ENCODE measurements at regions not wholly inside any gene's neighbourhood (a gene's known extent, or its start where the extent isn't known, plus 50 kb on each side); places are given as distances from the start of the nearest gene placed in this dataset.

- DNase-seq, result no peak
Observed at GRCh38 chr15:77819048-77819850, 186.5 kb upstream of the LINGO1 start.

DNA sequence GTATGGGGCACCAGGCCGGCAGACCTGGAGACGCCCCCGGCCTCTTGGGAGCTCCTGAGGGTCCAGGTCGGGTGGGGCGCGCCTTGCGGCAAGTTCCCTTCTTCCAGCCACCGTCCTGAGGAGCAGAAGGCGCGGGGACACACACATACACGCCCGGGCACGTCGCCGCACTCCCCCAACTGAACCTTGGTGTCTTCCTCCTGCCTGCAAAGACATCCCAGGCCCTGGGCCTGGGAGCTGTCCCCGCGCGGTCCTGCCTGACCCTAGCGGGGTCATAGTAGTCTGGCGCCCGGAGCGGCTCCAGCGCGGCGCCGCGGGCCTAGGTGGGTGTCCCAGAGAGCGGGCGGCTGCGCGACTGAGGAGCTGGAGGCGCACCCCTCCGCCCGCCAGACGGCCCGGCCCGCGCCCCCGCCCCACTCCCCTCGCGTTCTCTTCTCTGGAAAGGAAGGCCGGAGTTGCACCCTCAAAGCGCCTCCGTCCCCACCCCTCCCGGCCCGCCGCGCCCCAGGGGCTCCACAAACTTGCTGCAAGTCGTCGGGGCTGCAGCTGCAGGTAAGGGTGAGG lies 185.9 kb upstream of the LINGO1 start:
- no peak for DNase-seq

DNA sequence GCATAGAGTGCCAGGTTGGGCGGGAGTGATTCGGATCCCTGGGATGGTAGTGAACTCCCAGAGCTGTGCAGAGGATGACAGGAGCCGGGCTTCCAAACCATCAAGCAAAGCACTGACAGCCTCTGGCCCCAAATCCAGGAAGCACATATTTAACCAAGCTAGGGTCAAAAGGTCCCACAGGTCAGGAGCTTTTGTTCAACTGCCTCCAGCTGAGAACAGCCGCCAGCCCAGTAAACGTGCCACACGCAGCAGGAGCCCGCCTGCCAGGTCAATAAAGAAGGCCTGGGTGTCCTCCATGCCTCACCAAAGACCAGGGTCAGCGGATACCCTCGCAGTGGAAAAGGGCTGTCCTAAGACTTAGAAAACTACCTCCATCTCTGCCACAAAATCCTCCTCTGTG lies 184.7 kb upstream of the LINGO1 start:
- DNase-seq, result no peak

- no peak for DNase-seq
Observed at GRCh38 chr15:77816983-77817382, 184.3 kb upstream of the LINGO1 start.

GRCh38 chr15:77815015-77815414 lies 182.3 kb upstream of the LINGO1 start:
- DNase-seq, result no peak

DNA sequence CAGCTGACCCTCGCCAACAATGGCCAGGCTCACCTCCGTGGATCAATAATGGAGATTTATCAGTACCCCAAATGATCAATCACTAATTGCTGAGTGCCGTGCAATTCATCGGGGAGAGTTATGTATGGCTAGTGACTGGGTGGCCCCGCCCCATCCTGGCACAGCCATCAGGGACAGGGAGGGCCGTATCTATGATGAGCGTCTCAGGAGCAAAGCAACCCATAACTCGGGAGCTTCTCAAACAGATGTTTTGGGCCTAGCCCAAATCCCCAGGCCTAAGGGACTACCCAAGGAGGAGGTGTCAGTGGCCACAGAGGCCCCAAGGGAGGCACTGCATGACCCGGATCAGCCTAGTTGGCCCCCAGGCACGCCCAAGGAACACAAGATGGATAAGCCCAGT lies 180.0 kb upstream of the LINGO1 start:
- DNase-seq, result no peak

DNA sequence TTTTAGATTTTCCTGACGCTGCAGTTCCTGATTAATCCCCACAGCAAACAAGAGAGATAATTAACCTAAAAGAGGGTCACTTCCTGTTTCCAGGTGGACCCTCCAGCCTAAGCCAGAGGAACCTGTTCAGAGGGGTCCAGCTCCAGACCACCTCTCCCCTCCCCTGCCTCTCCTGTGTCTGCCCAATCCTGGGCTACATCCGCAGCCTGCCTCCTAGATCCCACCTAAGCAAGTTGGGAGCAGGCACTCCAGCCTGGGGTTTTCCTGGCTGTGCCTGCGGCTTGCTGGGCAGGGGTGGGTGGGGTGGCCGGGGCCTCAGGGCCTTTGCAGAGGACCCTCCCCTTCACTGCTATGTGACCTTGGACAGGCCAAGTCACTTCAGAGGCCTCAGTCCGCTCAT lies 178.6 kb upstream of the LINGO1 start:
- no peak for DNase-seq

DNA sequence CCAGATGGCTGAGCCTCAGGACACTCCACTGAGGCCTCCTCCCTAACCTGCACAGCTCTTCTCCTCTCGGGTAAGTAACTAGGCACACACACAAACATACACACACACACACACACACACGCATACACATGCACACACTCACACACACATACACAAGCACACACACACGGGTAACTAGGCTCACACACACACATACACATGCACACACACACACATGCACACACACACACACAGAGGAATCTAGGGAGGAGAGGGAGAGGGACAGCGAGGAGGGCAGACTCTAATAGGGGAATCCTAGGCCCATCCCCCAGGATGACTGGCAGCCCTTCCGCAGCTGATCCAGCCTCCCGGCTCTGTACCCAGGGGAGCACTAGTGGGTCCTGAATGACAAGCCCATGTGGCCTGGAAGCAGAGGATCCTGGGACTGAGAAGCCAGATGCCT lies 177.4 kb upstream of the LINGO1 start:
- DNase-seq, result no peak

- no peak for DNase-seq
Observed at GRCh38 chr15:77808581-77809177, 176.0 kb upstream of the LINGO1 start.

GRCh38 chr15:77808075-77808474 lies 175.4 kb upstream of the LINGO1 start:
- DNase-seq, result no peak

DNA sequence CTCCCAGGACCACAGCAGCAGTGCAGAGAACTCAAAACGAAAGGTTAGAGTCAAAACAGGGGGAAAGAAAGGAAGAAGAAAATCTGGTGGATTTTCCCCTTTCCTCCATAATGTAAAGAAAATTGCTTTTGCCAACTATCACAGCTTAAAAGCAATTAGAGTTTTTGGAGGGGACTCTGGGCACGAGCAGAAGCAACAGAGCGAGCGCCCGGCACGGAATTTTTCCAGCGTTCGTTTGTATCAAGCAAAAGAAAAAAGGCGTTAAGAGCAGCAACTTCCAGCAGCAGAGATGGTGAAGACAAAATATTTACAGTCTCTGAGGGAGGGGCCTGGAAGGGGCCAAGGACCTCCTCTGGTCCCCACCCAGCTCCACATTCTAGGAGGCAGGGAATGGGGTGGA lies 174.9 kb upstream of the LINGO1 start:
- no peak for DNase-seq

DNA sequence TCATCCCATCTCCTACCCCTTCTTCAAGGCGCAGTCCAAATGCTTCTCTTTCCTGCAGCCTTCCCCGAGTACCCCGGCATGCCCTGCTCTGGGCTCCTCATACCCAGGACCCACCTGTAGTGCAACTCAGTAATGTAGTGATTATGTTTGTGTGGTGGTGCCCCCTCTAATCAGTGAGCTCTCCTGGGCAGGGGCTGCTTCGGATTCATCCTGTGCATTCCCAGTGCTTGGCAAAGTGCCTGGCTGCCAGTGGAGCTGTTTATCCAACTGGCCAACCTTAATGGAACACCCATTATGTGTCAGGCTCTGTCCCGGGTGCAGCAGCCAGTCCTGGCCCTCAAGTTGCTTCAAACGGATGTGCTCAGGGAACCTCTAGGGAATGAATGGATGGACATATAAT lies 174.4 kb upstream of the LINGO1 start:
- no peak for DNase-seq

GRCh38 chr15:77804210-77804609 lies 171.5 kb upstream of the LINGO1 start:
- DNase-seq, result no peak

DNA sequence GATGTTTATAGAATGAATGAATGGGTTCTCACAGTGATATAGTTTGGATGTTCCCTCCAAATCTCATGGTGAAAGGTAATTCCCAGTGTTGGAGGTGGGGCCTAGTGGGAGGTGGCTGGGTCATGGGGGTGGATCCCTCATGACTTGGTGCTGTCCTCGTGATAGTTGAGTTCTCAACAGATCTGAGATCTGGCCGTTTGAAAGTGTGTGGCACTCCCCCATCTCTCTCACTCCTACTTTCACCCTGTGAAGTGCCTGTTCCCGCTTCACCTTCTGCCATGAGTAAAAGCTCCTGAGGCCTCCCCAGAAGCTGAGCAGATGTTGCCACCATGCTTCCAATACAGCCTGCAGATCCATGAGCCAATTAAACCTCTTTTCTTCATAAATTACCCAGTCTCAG lies 170.8 kb upstream of the LINGO1 start:
- DNase-seq, result no peak

- no peak for DNase-seq
Observed at GRCh38 chr15:77800305-77800704, 167.6 kb upstream of the LINGO1 start.

- no peak for DNase-seq
Observed at GRCh38 chr15:77798847-77799246, 166.1 kb upstream of the LINGO1 start.

GRCh38 chr15:77798151-77798835 lies 165.6 kb upstream of the LINGO1 start:
- DNase-seq, result no peak

- no peak for DNase-seq
Observed at GRCh38 chr15:77797270-77797669, 164.6 kb upstream of the LINGO1 start.

- DNase-seq, result no peak
Observed at GRCh38 chr15:77796046-77796729, 163.5 kb upstream of the LINGO1 start.

GRCh38 chr15:77795446-77795845 lies 162.7 kb upstream of the LINGO1 start:
- no peak for DNase-seq

DNA sequence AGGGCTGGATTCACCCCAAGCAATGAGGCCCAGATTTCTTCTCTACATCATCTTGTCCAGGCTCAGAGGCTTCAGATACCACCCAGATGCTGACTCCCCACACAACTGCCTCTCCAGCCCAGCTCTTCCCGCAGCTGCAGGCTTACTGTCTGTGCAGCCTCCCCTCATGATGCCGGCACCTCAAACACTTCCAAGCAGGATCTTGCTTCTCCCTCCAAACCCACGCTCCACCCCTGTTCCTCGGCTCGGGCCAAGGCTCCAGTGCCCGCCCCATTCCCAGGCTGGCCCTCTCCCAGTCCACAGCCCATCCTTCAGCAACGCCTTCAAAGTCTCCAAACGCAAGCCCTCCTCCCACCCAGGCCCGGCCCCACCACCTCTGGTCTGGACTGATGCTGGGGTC lies 159.2 kb upstream of the LINGO1 start:
- no peak for DNase-seq

DNA sequence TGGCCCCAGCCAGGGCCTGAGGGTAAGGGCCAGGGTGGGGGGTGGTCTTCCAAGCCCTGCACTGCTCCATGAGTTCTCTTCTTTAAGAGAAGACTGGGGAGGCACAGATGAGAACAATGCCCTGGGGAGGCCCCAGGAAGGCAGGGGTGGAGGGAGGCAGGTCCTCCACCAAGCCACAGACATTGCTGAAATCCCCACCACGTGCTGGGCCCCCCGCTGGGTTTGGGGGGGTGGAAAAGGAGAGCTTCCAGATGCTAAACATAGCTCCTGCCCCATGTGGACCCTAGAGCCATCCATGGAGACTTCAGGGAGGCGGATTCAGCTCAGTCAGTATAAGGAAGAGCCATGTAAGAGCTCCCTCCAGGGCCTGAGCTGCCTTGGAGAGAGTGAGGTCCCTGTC lies 157.8 kb upstream of the LINGO1 start:
- DNase-seq, result no peak

DNA sequence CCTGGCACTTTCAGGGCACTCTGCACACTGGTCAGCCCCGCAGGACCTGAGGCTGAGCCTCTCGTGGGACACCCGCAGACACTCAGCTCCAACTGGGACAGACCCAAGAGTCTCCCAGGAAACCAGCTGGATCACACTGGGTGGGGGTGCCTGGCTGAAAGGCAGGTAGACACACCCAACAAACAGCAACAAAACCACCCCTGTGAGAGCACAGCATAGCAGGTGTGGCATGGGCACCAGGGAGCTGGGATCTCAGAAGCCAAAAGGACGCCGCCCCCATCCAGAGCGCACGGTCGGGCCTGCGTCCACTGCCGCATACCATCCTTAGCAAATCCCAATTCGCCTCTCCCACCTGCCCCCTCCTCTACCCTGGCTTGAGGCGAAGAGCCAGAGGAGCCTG lies 154.2 kb upstream of the LINGO1 start:
- DNase-seq, result no peak

Data from activated CD4-positive, alpha-beta T cell treated with anti-CD3 and anti-CD28 coated beads, Interleukin-2, Interleukin-6, amounts not matched to agents 100 ng/mL and 50 ng/mL, durations not matched to agents 16 hours and 8 hours (primary cell).